Keratinocyte (primary cell): ENCODE measurements at regions not wholly inside any gene's neighbourhood (a gene's known extent, or its start where the extent isn't known, plus 50 kb on each side); places are given as distances from the start of the nearest gene placed in this dataset.

Experiments
- CTCF ChIP-seq, 3 experiments: IDR thresholded peaks in 1 of 3; conservative IDR thresholded peaks in 1 of 3; optimal IDR thresholded peaks in 1 of 3; 2 replicates in 2 of 3; 3 replicates in 1 of 3; pipeline versions ENCODE3 to v1.5.1; 2011; ENCODE audit warnings: low read length in 3 of 3, mild to moderate bottlenecking in 3 of 3, moderate library complexity in 2 of 3, control low read depth in 1 of 3, inconsistent platforms in 1 of 3; ENCODE audit not compliant: insufficient read depth in 2 of 3; ENCODE audit errors: extremely low read depth in 1 of 3
- EZH2 ChIP-seq: IDR thresholded peaks from one replicate; pipeline ENCODE4 v1.6.1; 2012; ENCODE audit warnings: inconsistent platforms, mild to moderate bottlenecking, low read length, moderate library complexity

- TF ChIP-seq CTCF (optimal IDR thresholded peaks at IDR 0.05 in 1 of 3, IDR thresholded peaks at IDR 0.05 in 1 of 3, conservative IDR thresholded peaks at IDR 0.05 in 1 of 3; ENCODE audit: extremely low read depth in 1 of 3, insufficient read depth in 2 of 3, low read length in 3 of 3) (no peak), EZH2 (no peak)
These were observed 56.0 kb upstream of the NTPCR start for GRCh38 chr1:232894436-232894835.
